GM23338 (cell line): ENCODE measurements at regions not wholly inside any gene's neighbourhood (a gene's known extent, or its start where the extent isn't known, plus 50 kb on each side); places are given as distances from the start of the nearest gene placed in this dataset.

ENCODE experiments used
- ATAC-seq: fragments of 200-7000 bp; cut with Tn5 transposase; 3 replicates; pipeline ENCODE4 v1.9.1; 2020
- DNase-seq: peaks from one replicate; pipeline ENCODE4 v3.0.0-alpha.2; 2015; ENCODE audit warnings: low spot score
- H2AFZ ChIP-seq: fragments of 200-600 bp; sonication (generic); 2 replicates; pipeline ENCODE4 v1.8.0; 2016; ENCODE audit warnings: antibody characterized with exemption, mild to moderate bottlenecking, moderate library complexity
- H3F3A ChIP-seq: fragments of 200-600 bp; sonication (generic); replicated peaks from 2 replicates; pipeline ENCODE4 v1.8.0; 2017; ENCODE audit warnings: antibody characterized with exemption, mixed run types, low read depth
- H3K27ac ChIP-seq: fragments of 200-600 bp; sonication (generic); 2 replicates; pipeline ENCODE4 v1.6.1; 2016; ENCODE audit warnings: low read depth
- H3K27me3 ChIP-seq: fragments of 200-600 bp; sonication (generic); 2 replicates; pipeline ENCODE4 v1.8.0; 2016; ENCODE audit warnings: mild to moderate bottlenecking, mixed run types, moderate library complexity; ENCODE audit not compliant: insufficient read depth
- H3K36me3 ChIP-seq: fragments of 200-600 bp; sonication (generic); 2 replicates; pipeline ENCODE4 v1.8.0; 2016; ENCODE audit warnings: mild to moderate bottlenecking; ENCODE audit not compliant: insufficient read depth
- H3K4me1 ChIP-seq: fragments of 200-600 bp; sonication (generic); 2 replicates; pipeline ENCODE4 v1.8.0; 2016; ENCODE audit warnings: mild to moderate bottlenecking, moderate library complexity; ENCODE audit not compliant: insufficient read depth
- H3K4me2 ChIP-seq: fragments of 200-600 bp; sonication (generic); 2 replicates; pipeline ENCODE4 v1.7.1; 2017; ENCODE audit warnings: mixed run types
- H3K4me3 ChIP-seq: fragments of 200-600 bp; sonication (generic); 2 replicates; pipeline ENCODE4 v1.6.1; 2016; ENCODE audit warnings: mixed run types
- H3K79me2 ChIP-seq: fragments of 200-600 bp; sonication (generic); replicated peaks from 2 replicates; pipeline ENCODE4 v1.8.0; 2017; ENCODE audit warnings: mild to moderate bottlenecking; ENCODE audit not compliant: insufficient read depth
- H3K9me2 ChIP-seq: fragments of 200-600 bp; sonication (generic); 2 replicates; pipeline ENCODE4 v1.8.0; 2017; ENCODE audit not compliant: insufficient read depth
- H4K20me1 ChIP-seq: fragments of 200-600 bp; sonication (generic); replicated peaks from 2 replicates; pipeline ENCODE4 v1.8.0; 2017; ENCODE audit warnings: mild to moderate bottlenecking; ENCODE audit not compliant: insufficient read depth
- H3K27ac Mint-ChIP-seq: 2 replicates; pipeline ENCODE4 v1.8.0; 2020; ENCODE audit warnings: inconsistent platforms, mild to moderate bottlenecking, moderate library complexity, mixed read lengths
- H3K27me3 Mint-ChIP-seq: 3 replicates; pipeline ENCODE4 v1.8.0; 2022; ENCODE audit warnings: low read depth, mild to moderate bottlenecking, moderate library complexity, mixed read lengths, inconsistent platforms; ENCODE audit not compliant: insufficient read depth, poor library complexity
- H3K36me3 Mint-ChIP-seq: 3 replicates; pipeline ENCODE4 v1.8.0; 2021; ENCODE audit warnings: low read depth, mild to moderate bottlenecking, inconsistent platforms, moderate library complexity, mixed read lengths
- H3K4me1 Mint-ChIP-seq: 3 replicates; pipeline ENCODE4 v1.8.0; 2020; ENCODE audit warnings: mild to moderate bottlenecking, inconsistent platforms, mixed read lengths
- H3K4me3 Mint-ChIP-seq: 3 replicates; pipeline ENCODE4 v1.8.0; 2021; ENCODE audit warnings: moderate library complexity, mild to moderate bottlenecking, inconsistent platforms, mixed read lengths
- H3K9me3 Mint-ChIP-seq: 3 replicates; pipeline ENCODE4 v1.8.0; 2020; ENCODE audit warnings: moderate library complexity, mild to moderate bottlenecking, inconsistent platforms, mixed read lengths
- CREB1 ChIP-seq: fragments of 250-450 bp; sonication (Bioruptor Pico); IDR thresholded peaks from 2 replicates; pipeline ENCODE4 v1.5.0; 2020; ENCODE audit warnings: low read depth, mild to moderate bottlenecking, moderate library complexity
- EZH2phosphoT487 ChIP-seq: fragments of 200-600 bp; sonication (generic); IDR thresholded peaks from one replicate; pipeline ENCODE4 v1.8.1; 2018; ENCODE audit warnings: antibody characterized with exemption; ENCODE audit not compliant: unreplicated experiment
- JUNB ChIP-seq: IDR thresholded peaks from one replicate; pipeline ENCODE4 v1.6.1; 2016; ENCODE audit warnings: antibody characterized with exemption; ENCODE audit not compliant: unreplicated experiment
- NANOG ChIP-seq: IDR thresholded peaks from 2 replicates; pipeline ENCODE4 v1.6.1; 2016; ENCODE audit warnings: antibody characterized with exemption, borderline replicate concordance
- POLR2AphosphoS5 ChIP-seq: IDR thresholded peaks from 2 replicates; pipeline ENCODE4 v1.6.1; 2016; ENCODE audit warnings: antibody characterized with exemption, low read depth
- ZNF114 ChIP-seq: fragments of 250-450 bp; sonication (Bioruptor Pico); IDR thresholded peaks from 2 replicates; pipeline ENCODE4 v1.5.0; 2020; ENCODE audit warnings: mild to moderate bottlenecking, moderate library complexity
- TF ChIP-seq, protein P1 (sequence below): IDR thresholded peaks from 2 replicates; pipeline ENCODE4 v1.6.1; 2016; ENCODE audit warnings: antibody characterized with exemption
- TF ChIP-seq, protein P2 (sequence below): IDR thresholded peaks from one replicate; pipeline ENCODE4 v1.6.1; 2018; ENCODE audit warnings: antibody characterized with exemption; ENCODE audit not compliant: unreplicated experiment
- TF ChIP-seq, protein P3 (sequence below), 2 experiments: fragments of 200-600 bp in 1 of 2; sonication (generic) in 1 of 2; conservative IDR thresholded peaks; 2 replicates each; pipeline versions ENCODE4 v1.5.1 to v1.6.1; 2016 to 2017; ENCODE audit warnings: antibody characterized with exemption in 2 of 2, low read depth in 2 of 2, mild to moderate bottlenecking in 2 of 2, moderate library complexity in 1 of 2

DNA sequence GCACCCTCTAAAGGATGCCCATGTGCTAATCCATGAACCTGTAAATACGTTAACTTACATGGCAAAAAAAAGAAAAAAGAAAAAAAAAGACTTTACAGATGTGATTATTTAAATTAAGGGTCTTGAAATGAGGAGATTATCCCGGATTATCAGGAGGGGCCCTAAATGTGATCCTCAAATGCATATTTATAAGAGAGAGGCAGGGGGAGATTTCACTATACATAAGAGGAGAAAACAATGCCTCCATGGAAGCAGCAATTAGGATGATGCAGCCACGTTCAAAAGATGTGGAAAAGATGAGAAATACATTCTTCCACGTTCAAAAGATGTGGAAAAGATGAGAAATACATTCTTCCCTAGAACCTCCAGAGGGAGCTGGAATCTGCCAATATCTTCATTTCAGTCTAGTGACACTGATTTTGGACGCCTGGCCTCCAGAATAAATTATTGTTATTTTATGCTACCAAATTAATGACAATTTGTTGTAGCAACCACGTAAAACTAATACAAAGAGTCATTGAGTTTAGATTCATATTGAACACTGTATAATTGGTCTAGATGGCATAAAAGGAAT is 328.4 kb upstream of the GNAI1 start:
- no peak overlapping the region for H3K4me2 ChIP-seq
- H2AFZ ChIP-seq = no peak overlapping the region
- Mint-ChIP-seq H3K4me1 (no peaks in the 10 kb centered on the region), H3K27ac (no peak overlapping the region), H3K27me3 (no peaks in the 10 kb centered on the region), H3K4me3 (no peak overlapping the region), H3K36me3 (no peaks in the 10 kb centered on the region), H3K9me3 (no peaks in the 10 kb centered on the region; the same call in 2 of the 3 replicates)
- peak; percentile 26 for DNase-seq
- no peaks in the 10 kb centered on the region for H4K20me1 ChIP-seq
- H3K9me2 ChIP-seq = no peaks in the 10 kb centered on the region
- no peaks in the 10 kb centered on the region for H3F3A ChIP-seq
- no peaks in the 10 kb centered on the region for H3K79me2 ChIP-seq
- TF ChIP-seq, protein P1, sequence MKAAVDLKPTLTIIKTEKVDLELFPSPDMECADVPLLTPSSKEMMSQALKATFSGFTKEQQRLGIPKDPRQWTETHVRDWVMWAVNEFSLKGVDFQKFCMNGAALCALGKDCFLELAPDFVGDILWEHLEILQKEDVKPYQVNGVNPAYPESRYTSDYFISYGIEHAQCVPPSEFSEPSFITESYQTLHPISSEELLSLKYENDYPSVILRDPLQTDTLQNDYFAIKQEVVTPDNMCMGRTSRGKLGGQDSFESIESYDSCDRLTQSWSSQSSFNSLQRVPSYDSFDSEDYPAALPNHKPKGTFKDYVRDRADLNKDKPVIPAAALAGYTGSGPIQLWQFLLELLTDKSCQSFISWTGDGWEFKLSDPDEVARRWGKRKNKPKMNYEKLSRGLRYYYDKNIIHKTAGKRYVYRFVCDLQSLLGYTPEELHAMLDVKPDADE = no peak
- TF ChIP-seq NANOG (no peak), CREB1 (CRISPR knock-in tag) (no peak), JUNB (no peak), ZNF114 (no peak), EZH2phosphoT487 (no peak)
- TF ChIP-seq, protein P2, sequence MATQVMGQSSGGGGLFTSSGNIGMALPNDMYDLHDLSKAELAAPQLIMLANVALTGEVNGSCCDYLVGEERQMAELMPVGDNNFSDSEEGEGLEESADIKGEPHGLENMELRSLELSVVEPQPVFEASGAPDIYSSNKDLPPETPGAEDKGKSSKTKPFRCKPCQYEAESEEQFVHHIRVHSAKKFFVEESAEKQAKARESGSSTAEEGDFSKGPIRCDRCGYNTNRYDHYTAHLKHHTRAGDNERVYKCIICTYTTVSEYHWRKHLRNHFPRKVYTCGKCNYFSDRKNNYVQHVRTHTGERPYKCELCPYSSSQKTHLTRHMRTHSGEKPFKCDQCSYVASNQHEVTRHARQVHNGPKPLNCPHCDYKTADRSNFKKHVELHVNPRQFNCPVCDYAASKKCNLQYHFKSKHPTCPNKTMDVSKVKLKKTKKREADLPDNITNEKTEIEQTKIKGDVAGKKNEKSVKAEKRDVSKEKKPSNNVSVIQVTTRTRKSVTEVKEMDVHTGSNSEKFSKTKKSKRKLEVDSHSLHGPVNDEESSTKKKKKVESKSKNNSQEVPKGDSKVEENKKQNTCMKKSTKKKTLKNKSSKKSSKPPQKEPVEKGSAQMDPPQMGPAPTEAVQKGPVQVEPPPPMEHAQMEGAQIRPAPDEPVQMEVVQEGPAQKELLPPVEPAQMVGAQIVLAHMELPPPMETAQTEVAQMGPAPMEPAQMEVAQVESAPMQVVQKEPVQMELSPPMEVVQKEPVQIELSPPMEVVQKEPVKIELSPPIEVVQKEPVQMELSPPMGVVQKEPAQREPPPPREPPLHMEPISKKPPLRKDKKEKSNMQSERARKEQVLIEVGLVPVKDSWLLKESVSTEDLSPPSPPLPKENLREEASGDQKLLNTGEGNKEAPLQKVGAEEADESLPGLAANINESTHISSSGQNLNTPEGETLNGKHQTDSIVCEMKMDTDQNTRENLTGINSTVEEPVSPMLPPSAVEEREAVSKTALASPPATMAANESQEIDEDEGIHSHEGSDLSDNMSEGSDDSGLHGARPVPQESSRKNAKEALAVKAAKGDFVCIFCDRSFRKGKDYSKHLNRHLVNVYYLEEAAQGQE = no peak
- TF ChIP-seq, protein P3, sequence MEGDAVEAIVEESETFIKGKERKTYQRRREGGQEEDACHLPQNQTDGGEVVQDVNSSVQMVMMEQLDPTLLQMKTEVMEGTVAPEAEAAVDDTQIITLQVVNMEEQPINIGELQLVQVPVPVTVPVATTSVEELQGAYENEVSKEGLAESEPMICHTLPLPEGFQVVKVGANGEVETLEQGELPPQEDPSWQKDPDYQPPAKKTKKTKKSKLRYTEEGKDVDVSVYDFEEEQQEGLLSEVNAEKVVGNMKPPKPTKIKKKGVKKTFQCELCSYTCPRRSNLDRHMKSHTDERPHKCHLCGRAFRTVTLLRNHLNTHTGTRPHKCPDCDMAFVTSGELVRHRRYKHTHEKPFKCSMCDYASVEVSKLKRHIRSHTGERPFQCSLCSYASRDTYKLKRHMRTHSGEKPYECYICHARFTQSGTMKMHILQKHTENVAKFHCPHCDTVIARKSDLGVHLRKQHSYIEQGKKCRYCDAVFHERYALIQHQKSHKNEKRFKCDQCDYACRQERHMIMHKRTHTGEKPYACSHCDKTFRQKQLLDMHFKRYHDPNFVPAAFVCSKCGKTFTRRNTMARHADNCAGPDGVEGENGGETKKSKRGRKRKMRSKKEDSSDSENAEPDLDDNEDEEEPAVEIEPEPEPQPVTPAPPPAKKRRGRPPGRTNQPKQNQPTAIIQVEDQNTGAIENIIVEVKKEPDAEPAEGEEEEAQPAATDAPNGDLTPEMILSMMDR (conservative IDR thresholded peaks at IDR 0.05; ENCODE audit: low read depth in 2 of 2) = peak; percentile 41 to 47
- H3K27ac ChIP-seq = no peak overlapping the region
- ATAC-seq = no peak
- H3K27me3 ChIP-seq = no peaks in the 10 kb centered on the region
- no peaks in the 10 kb centered on the region for H3K4me1 ChIP-seq
- H3K36me3 ChIP-seq = no peaks in the 10 kb centered on the region
- no peak overlapping the region for H3K4me3 ChIP-seq

DNA sequence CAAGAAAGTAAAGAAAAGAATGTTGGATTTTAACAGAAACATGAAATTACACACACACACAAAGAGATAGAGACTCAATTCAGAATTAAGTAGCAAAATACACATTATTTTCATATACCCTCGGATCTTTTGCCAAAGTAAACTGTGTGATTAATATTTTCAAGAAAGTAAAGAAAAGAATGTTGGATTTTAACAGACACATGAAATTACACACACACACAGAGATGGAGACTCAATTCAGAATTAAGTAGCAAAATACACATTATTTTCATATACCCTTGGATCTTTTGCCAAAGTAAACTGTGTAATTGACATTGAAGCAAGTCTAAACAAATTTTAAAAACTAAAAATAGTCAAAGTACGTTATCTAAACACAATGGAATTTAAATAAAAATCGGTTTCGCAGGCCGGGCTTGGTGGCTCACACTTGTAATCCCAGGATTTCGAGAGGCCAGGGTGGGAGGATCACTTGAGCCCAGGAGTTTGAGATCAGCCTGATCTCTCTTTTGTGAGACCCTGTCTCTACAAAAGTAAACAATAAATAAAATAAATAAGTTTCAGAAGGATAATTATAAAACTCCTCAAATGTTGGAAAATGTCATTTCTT is 337.3 kb upstream of the MAGI2 start:
- no peak for ATAC-seq
- no peak overlapping the region for H2AFZ ChIP-seq
- TF ChIP-seq EZH2phosphoT487 (no peak), POLR2AphosphoS5 (no peak), ZNF114 (no peak)
- TF ChIP-seq, protein P3 (conservative IDR thresholded peaks at IDR 0.05; ENCODE audit: low read depth in 2 of 2) = no peak
- TF ChIP-seq, protein P2 = no peak
- TF ChIP-seq, protein P1 = no peak

More for the DNA sequence above, 337.3 kb upstream of the MAGI2 start:
- no peak overlapping the region for H3K27ac Mint-ChIP-seq
- H3K27ac ChIP-seq = no peak overlapping the region
- H3K4me1 Mint-ChIP-seq = no peaks in the 10 kb centered on the region
- H3K4me1 ChIP-seq = no peaks in the 10 kb centered on the region
- no peaks in the 10 kb centered on the region for H3F3A ChIP-seq
- no peak overlapping the region for H3K4me3 Mint-ChIP-seq
- no peak overlapping the region for H3K4me2 ChIP-seq
- DNase-seq = no peak
- no peaks in the 10 kb centered on the region for H4K20me1 ChIP-seq
- no peaks in the 10 kb centered on the region for H3K27me3 ChIP-seq
- no peaks in the 10 kb centered on the region for H3K79me2 ChIP-seq
- no peaks in the 10 kb centered on the region for H3K9me3 Mint-ChIP-seq
- H3K4me3 ChIP-seq = no peak overlapping the region
- no peaks in the 10 kb centered on the region for H3K36me3 ChIP-seq
- no peaks in the 10 kb centered on the region for H3K36me3 Mint-ChIP-seq
- H3K9me2 ChIP-seq = no peaks in the 10 kb centered on the region
- no peaks in the 10 kb centered on the region for H3K27me3 Mint-ChIP-seq
